GM23338 (cell line): ENCODE measurements at regions not wholly inside any gene's neighbourhood (a gene's known extent, or its start where the extent isn't known, plus 50 kb on each side); places are given as distances from the start of the nearest gene placed in this dataset.

ENCODE experiments used
- ATAC-seq: fragments of 200-7000 bp; cut with Tn5 transposase; 3 replicates; pipeline ENCODE4 v1.9.1; 2020
- DNase-seq: peaks from one replicate; pipeline ENCODE4 v3.0.0-alpha.2; 2015; ENCODE audit warnings: low spot score
- H2AFZ ChIP-seq: fragments of 200-600 bp; sonication (generic); 2 replicates; pipeline ENCODE4 v1.8.0; 2016; ENCODE audit warnings: antibody characterized with exemption, mild to moderate bottlenecking, moderate library complexity
- H3F3A ChIP-seq: fragments of 200-600 bp; sonication (generic); replicated peaks from 2 replicates; pipeline ENCODE4 v1.8.0; 2017; ENCODE audit warnings: antibody characterized with exemption, mixed run types, low read depth
- H3K27ac ChIP-seq: fragments of 200-600 bp; sonication (generic); 2 replicates; pipeline ENCODE4 v1.6.1; 2016; ENCODE audit warnings: low read depth
- H3K27me3 ChIP-seq: fragments of 200-600 bp; sonication (generic); 2 replicates; pipeline ENCODE4 v1.8.0; 2016; ENCODE audit warnings: mild to moderate bottlenecking, mixed run types, moderate library complexity; ENCODE audit not compliant: insufficient read depth
- H3K36me3 ChIP-seq: fragments of 200-600 bp; sonication (generic); 2 replicates; pipeline ENCODE4 v1.8.0; 2016; ENCODE audit warnings: mild to moderate bottlenecking; ENCODE audit not compliant: insufficient read depth
- H3K4me1 ChIP-seq: fragments of 200-600 bp; sonication (generic); 2 replicates; pipeline ENCODE4 v1.8.0; 2016; ENCODE audit warnings: mild to moderate bottlenecking, moderate library complexity; ENCODE audit not compliant: insufficient read depth
- H3K4me2 ChIP-seq: fragments of 200-600 bp; sonication (generic); 2 replicates; pipeline ENCODE4 v1.7.1; 2017; ENCODE audit warnings: mixed run types
- H3K4me3 ChIP-seq: fragments of 200-600 bp; sonication (generic); 2 replicates; pipeline ENCODE4 v1.6.1; 2016; ENCODE audit warnings: mixed run types
- H3K79me2 ChIP-seq: fragments of 200-600 bp; sonication (generic); replicated peaks from 2 replicates; pipeline ENCODE4 v1.8.0; 2017; ENCODE audit warnings: mild to moderate bottlenecking; ENCODE audit not compliant: insufficient read depth
- H3K9me2 ChIP-seq: fragments of 200-600 bp; sonication (generic); 2 replicates; pipeline ENCODE4 v1.8.0; 2017; ENCODE audit not compliant: insufficient read depth
- H4K20me1 ChIP-seq: fragments of 200-600 bp; sonication (generic); replicated peaks from 2 replicates; pipeline ENCODE4 v1.8.0; 2017; ENCODE audit warnings: mild to moderate bottlenecking; ENCODE audit not compliant: insufficient read depth
- H3K27ac Mint-ChIP-seq: 2 replicates; pipeline ENCODE4 v1.8.0; 2020; ENCODE audit warnings: inconsistent platforms, mild to moderate bottlenecking, moderate library complexity, mixed read lengths
- H3K27me3 Mint-ChIP-seq: 3 replicates; pipeline ENCODE4 v1.8.0; 2022; ENCODE audit warnings: low read depth, mild to moderate bottlenecking, moderate library complexity, mixed read lengths, inconsistent platforms; ENCODE audit not compliant: insufficient read depth, poor library complexity
- H3K36me3 Mint-ChIP-seq: 3 replicates; pipeline ENCODE4 v1.8.0; 2021; ENCODE audit warnings: low read depth, mild to moderate bottlenecking, inconsistent platforms, moderate library complexity, mixed read lengths
- H3K4me1 Mint-ChIP-seq: 3 replicates; pipeline ENCODE4 v1.8.0; 2020; ENCODE audit warnings: mild to moderate bottlenecking, inconsistent platforms, mixed read lengths
- H3K4me3 Mint-ChIP-seq: 3 replicates; pipeline ENCODE4 v1.8.0; 2021; ENCODE audit warnings: moderate library complexity, mild to moderate bottlenecking, inconsistent platforms, mixed read lengths
- H3K9me3 Mint-ChIP-seq: 3 replicates; pipeline ENCODE4 v1.8.0; 2020; ENCODE audit warnings: moderate library complexity, mild to moderate bottlenecking, inconsistent platforms, mixed read lengths
- CTCF ChIP-seq, 2 experiments: fragments of 200-600 bp in 1 of 2; sonication (generic) in 1 of 2; conservative IDR thresholded peaks; 2 replicates each; pipeline versions ENCODE4 v1.5.1 to v1.6.1; 2016 to 2017; ENCODE audit warnings: antibody characterized with exemption in 2 of 2, low read depth in 2 of 2, mild to moderate bottlenecking in 2 of 2, moderate library complexity in 1 of 2
- NANOG ChIP-seq: IDR thresholded peaks from 2 replicates; pipeline ENCODE4 v1.6.1; 2016; ENCODE audit warnings: antibody characterized with exemption, borderline replicate concordance
- POLR2AphosphoS5 ChIP-seq: IDR thresholded peaks from 2 replicates; pipeline ENCODE4 v1.6.1; 2016; ENCODE audit warnings: antibody characterized with exemption, low read depth
- REST ChIP-seq: IDR thresholded peaks from one replicate; pipeline ENCODE4 v1.6.1; 2018; ENCODE audit warnings: antibody characterized with exemption; ENCODE audit not compliant: unreplicated experiment
- ZNF331 ChIP-seq: fragments of 250-450 bp; sonication (Bioruptor Pico); IDR thresholded peaks from 2 replicates; pipeline ENCODE4 v1.5.0; 2020; ENCODE audit warnings: low read depth, mild to moderate bottlenecking, moderate library complexity
- ZNF462 ChIP-seq: fragments of 250-450 bp; sonication (Bioruptor Pico); IDR thresholded peaks from 2 replicates; pipeline ENCODE4 v1.5.0; 2020; ENCODE audit warnings: mild to moderate bottlenecking, moderate library complexity

GRCh38 chr9:88740844-88741243 lies 205.9 kb downstream of the NXNL2 start (continued):
- no peak for TF ChIP-seq CTCF (conservative IDR thresholded peaks at IDR 0.05; ENCODE audit: low read depth in 2 of 2)

GRCh38 chr9:88741335-88741734 lies 206.4 kb downstream of the NXNL2 start:
- no peaks in the 10 kb centered on the region for H3K27me3 ChIP-seq
- H3K4me1 ChIP-seq: peaks cover 6% of the 10 kb centered on the region; the same call in 1 of the 2 replicates
- no peaks in the 10 kb centered on the region for H3K79me2 ChIP-seq
- no peaks in the 10 kb centered on the region for H3F3A ChIP-seq
- no peak overlapping the region for H2AFZ ChIP-seq
- peaks cover 17% of the 10 kb centered on the region for H3K4me1 Mint-ChIP-seq
- H3K4me3 ChIP-seq: no peak overlapping the region
- DNase-seq (peak; percentile 63), ATAC-seq (peak; percentile 57)
- TF ChIP-seq CTCF (conservative IDR thresholded peaks at IDR 0.05; ENCODE audit: low read depth in 2 of 2) (peak; percentile 69 to 73), ZNF331 (CRISPR knock-in tag) (no peak), REST (no peak), NANOG (no peak), POLR2AphosphoS5 (no peak)
- H3K36me3 Mint-ChIP-seq: peaks cover 5% of the 10 kb centered on the region; the same call in 2 of the 3 replicates
- H3K27ac Mint-ChIP-seq: no peak overlapping the region
- no peak overlapping the region for H3K4me3 Mint-ChIP-seq
- no peaks in the 10 kb centered on the region for H3K36me3 ChIP-seq
- peaks cover 13% of the 10 kb centered on the region for H3K9me3 Mint-ChIP-seq
- H3K4me2 ChIP-seq: no peak overlapping the region
- H3K9me2 ChIP-seq: no peaks in the 10 kb centered on the region
- H3K27ac ChIP-seq: no peak overlapping the region
- no peaks in the 10 kb centered on the region for H4K20me1 ChIP-seq
- peaks cover 2% of the 10 kb centered on the region for H3K27me3 Mint-ChIP-seq

- H3K79me2 ChIP-seq: no peaks in the 10 kb centered on the region
- H2AFZ ChIP-seq: peak overlapping the region; percentile 63; the same call in 1 of the 2 replicates
- H3K27ac Mint-ChIP-seq: no peak overlapping the region; the same call in 1 of the 2 replicates
- no peaks in the 10 kb centered on the region for H3K9me2 ChIP-seq
- H3K4me3 ChIP-seq: no peak overlapping the region
- peaks cover 13% of the 10 kb centered on the region for H3K9me3 Mint-ChIP-seq
- H3K4me1 ChIP-seq: peaks cover 15% of the 10 kb centered on the region
- H4K20me1 ChIP-seq: no peaks in the 10 kb centered on the region
- H3K36me3 ChIP-seq: no peaks in the 10 kb centered on the region
- H3F3A ChIP-seq: no peaks in the 10 kb centered on the region
- no peak overlapping the region for H3K4me3 Mint-ChIP-seq
- no peak for ATAC-seq
- peaks cover 6% of the 10 kb centered on the region for H3K27me3 Mint-ChIP-seq
- H3K4me1 Mint-ChIP-seq: peaks cover 28% of the 10 kb centered on the region
- H3K36me3 Mint-ChIP-seq: peaks cover 5% of the 10 kb centered on the region; the same call in 2 of the 3 replicates
- DNase-seq: no peak
- H3K27ac ChIP-seq: no peak overlapping the region
- H3K27me3 ChIP-seq: no peaks in the 10 kb centered on the region
- no peak overlapping the region for H3K4me2 ChIP-seq
- no peak for TF ChIP-seq ZNF462 (CRISPR knock-in tag)
These were observed 207.5 kb downstream of the NXNL2 start for GRCh38 chr9:88742483-88742882.
